HG03575 (cell line): ENCODE measurements at regions not wholly inside any gene's neighbourhood (a gene's known extent, or its start where the extent isn't known, plus 50 kb on each side); places are given as distances from the start of the nearest gene placed in this dataset.

Source experiments
- ATAC-seq: cut with Tn5 transposase; IDR thresholded peaks from one replicate; pipeline ENCODE4 v1.9.1; 2021; ENCODE audit not compliant: unreplicated experiment, insufficient number of reproducible peaks, low FRiP score; ENCODE audit errors: extremely low read depth

DNA sequence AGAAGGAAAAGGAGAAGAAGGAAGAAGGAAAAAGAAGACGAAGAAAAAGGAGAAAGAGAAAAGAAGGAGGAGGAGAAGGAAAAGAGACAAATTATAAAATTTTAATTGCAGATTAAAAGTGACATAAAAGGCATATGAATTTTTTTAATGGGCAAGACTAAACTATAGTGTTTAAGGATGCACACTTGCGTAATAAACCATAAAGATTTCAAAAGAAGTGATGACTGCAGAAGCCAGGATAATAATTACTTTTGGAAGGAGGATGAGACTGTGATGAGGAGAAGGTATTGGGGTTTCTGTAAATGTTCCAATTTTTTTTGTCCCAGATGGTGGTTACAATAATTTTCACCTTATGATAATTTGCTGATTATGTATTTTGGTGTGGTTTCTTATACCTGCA lies 243.1 kb upstream of the PKN2 start:
- no peak for ATAC-seq

DNA sequence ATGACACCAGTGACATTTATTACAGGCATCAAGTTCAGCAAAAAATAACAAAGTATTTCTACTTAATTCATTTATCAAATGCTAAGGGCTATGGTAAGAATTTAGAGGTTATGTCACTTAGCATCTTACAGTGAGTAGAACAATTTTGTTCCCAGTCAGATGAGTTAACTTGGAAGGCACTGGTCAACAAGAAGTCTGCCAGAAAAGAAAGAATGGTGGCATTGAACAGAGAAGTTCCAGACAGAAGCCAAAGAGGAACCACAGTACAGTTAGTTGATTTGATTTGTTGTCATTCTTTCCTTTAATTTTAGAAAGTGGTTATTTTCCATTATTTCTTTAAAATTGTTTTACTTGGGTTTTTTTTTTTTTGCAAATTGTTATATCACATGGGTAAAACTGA lies 232.2 kb upstream of the PKN2 start:
- no peak for ATAC-seq

DNA sequence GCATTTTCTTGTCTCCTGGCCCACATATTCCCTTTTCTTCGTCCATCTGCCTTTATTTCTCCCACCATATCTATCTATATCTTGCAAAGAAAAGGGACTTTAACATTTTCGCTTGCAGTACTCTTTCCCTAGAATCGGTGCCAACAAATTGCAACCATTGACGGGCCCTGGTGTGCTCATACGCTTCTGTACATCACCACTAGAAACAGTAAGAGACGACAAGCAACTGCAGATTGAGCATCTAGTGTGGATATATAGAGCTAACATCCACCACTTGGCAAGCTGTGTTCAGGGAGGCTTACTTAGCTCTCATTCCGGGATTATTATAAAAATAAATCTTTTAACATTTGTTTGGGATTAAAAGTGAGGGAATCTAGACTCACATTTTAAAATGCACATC lies 230.8 kb upstream of the PKN2 start:
- no peak for ATAC-seq

DNA sequence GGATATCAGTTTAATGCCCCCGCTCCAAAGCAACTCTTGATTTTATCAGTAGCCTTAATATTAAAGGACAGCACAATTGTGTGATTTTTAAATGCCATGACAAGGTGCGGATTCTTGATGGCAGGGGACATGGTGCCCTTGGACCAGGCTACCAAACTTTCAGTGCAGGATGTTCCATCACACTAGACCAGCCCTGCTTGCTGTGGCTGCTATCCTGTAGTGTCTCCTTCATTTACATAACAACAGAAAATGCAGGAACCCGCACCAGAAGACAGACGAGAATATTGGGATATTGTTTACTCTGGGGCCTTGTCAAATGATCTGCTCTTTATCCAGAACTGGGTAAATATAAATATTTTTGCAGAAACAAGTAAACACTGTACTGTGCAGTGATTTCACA lies 229.3 kb upstream of the PKN2 start:
- ATAC-seq, result no peak

DNA sequence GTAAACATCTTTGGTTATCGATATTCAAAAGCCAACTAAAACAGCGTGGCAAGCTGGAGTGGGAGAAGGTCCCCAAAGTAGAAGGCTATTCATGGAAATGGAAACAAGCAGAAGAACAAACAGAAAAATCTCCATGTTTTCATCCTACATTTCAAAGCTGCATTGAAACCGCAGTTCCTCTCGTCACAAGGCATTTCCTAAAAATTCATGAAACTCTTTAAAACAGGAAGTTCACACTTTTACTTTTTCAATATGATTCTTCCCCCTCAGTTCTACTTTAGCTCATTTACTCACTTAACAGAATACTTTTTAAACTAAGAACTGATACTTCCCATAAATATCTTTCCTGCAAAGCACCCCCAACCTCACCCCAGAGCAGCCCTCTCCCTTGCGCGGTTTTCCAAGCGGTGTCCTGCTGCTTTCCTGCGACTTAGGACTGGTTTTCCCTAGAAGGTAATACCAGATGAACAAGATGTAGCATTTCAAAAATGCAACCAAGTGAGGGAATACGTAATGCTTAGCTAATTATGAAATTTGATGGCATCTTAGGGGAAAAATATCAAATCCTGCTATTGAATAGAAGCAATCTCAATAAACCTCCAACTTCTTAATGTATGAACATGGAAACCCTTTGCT lies 228.3 kb upstream of the PKN2 start:
- ATAC-seq, result no peak

DNA sequence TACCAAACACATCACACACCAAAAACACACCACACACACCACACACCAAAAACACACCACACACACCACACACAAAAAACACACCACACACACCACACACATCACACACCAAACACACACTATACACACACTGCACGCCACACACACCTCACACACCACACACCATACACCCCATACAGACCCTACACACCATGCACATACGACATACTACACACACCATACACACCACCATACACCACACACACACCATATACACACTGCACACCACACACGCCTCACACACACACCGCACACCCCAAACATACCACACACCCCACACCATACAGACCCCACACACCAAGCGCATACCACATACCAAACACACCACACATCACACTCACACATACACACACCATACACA lies 226.9 kb upstream of the PKN2 start:
- ATAC-seq, result no peak

DNA sequence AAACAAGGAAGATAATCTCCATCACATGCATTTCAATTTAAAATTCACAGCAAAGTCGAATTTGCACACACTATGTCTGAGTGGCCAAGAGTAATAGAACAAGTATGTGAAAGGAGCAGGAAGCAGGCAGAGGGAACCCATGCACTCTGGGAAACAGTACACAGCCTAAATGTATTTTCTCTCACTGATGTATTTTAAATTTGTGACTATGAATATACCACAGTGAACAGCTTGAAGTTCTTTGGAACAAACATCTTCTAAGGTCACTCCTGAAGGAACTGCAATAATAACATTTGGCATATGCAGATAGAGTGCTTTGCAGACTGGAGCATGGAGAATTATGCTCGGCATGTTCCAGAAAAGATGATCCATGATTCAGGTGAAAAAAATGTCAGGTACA lies 223.1 kb upstream of the PKN2 start:
- no peak for ATAC-seq

DNA sequence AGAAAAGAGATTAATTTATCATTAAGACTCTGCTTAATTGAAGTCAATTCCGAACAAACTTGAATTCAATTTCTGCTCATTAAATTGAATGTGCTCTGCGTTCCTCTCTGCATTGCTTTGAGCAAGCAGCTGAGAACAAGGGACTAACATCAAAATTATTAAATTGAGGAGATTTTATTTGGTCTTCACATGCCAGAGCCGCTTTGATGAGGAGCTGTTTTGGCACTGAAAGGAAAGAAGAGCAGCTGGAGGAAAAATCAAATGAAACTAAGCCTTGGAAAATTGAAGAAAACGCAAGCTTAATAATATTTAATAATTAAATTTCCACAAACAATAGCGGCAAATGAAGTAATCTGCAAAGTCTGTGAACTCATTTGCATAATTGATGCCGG lies 222.0 kb upstream of the PKN2 start:
- ATAC-seq, result no peak

DNA sequence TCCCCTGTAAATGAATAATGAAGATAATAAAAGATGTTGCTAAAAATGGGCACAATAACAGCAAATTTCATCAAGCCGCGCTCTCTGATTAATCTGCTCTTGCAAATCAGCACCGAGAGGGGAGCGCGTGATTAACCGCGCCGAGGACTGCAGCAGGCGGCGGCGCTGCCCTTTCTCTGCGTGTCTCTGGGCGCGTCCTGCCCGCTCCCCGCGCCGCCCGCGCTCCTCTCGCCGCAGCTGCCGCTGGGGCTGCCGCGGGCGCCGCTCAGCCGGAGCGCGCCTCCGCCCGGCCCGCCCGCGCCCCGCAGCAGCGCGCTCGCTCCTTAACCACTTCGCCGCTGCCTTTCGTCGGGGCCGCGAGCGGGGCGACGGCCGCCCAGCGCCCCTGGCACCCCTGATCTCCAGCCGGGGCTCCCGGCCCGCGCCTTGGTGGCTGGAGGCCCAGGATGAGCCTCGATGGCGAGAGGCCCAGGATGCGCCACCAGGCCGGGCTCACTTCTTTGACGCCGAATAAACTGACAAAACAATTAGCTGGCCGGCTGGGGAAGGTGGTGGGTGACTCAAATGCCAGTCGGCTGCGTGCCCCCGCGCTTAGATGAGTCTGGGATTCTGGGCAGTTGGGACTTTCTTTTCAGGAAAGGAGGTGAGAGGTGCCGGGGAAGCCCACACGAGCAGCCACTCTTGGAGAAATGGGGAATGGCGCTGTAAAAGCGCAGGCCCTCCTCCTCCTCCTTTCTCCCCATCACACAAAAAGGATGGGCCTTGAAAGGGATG lies 221.4 kb upstream of the PKN2 start:
- no peak for ATAC-seq

DNA sequence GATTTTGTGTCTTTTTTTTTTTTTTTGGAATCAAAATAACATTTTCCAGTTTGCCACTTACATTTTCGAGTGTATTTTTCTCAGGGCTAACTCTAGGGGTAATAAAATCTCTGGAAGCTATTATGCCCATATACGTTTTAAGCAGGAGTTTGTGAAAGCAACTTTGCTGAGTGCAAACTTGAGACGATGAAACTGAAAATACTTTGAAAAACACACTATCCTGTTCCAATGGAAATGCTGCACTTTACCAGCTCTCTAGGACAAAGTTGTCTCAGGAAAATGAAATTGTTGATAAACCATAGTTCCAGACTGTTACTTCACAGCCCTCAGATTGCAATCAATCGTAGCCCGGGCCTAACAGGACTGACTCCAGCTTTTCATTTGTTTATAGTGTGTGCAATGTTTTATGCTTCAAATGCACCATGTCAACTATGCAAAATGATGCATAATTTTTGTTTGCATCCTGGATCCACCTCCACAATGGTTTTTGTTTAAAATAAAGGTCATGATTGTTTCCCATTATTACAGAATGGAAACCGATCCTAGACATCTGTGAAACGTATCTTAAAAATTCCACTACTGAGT lies 220.6 kb upstream of the PKN2 start:
- ATAC-seq, result no peak

DNA sequence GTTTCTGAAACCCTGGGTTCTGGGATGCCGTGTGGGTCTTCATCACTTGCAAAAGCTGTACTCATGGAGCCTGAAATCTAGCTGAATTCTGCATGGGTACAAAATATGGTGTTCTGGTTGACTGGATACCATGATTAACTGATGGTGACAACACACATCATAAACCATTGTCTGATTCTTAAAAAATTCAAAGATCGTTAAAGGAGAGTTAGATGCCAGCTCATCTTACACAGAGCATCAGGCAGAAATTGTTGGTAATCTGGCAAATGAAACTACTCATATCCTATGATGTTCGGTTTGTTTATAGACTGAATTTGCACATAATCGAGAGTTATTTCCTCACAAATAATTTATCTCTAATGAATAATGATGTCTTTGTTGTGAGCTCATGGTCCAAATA lies 218.1 kb upstream of the PKN2 start:
- no peak for ATAC-seq

DNA sequence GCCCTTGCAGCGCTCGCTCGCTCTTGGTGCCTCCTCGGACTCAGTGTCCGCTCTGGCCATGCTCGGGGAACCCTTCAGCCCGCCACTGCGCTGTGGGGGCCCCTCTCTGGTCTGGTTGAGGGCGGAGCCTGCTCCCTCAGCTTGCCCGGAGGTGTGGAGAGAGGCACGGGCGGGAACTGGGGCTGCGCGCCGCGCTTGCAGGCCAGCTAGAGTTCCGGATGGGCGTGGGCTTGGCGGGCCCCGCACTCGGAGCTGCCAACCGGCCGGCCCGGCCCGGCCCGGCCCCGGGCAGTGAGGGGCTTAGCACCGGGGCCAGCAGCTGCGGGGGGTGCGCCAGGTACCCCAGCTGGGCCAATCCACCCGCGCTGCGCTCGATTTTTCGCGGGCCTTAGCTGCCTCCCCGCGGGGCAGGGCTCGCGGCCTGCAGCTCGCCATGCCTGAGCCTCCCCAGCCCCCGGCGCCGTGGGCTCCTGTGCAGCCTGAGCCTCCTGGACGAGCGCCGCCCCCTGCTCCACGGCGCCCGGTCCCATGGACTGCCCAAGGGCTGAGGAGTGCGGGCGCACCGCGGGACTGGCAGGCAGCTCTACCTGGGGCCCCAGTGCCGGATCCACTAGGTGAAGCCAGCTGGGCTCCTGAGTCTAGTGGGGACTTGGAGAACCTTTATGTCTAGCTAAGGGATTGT lies 217.0 kb upstream of the PKN2 start:
- no peak for ATAC-seq

DNA sequence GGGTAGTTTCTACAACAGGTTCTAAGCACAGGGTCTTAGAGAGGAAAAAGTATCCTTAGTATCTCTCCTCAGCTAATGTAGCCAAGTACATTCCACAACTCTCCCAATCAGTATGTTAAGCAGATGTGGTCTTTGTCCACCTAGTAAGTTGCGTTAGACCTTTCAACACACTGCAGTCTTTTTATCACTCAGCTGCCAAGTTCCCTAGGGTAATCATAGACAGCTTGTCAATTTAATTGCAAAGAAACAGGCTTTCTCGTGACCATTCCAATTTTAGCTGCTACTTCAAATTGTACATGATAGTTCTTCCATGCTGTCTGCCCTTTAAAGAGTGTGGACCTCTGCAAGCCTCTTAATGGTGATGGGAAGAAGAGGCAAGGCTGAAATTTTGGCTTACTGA lies 211.8 kb upstream of the PKN2 start:
- ATAC-seq, result no peak

DNA sequence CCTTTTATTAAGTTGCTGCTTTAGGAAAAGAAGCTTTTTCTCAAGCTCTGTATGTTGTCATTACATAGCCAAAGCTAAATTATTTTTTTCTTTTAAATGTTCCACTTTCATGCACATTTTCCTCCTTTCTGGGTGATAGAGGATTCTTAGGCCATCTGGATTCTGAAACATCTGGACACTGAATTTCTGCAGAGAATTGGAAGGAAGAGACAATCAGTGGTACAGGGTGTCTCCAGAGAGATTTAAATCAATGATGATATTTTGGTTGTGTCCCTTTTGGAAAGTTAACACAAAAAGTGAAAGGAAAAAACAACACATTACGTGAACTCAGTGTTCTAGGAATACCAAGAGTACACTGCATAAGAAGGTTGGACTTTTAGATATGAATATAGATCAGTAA lies 211.4 kb upstream of the PKN2 start:
- no peak for ATAC-seq

DNA sequence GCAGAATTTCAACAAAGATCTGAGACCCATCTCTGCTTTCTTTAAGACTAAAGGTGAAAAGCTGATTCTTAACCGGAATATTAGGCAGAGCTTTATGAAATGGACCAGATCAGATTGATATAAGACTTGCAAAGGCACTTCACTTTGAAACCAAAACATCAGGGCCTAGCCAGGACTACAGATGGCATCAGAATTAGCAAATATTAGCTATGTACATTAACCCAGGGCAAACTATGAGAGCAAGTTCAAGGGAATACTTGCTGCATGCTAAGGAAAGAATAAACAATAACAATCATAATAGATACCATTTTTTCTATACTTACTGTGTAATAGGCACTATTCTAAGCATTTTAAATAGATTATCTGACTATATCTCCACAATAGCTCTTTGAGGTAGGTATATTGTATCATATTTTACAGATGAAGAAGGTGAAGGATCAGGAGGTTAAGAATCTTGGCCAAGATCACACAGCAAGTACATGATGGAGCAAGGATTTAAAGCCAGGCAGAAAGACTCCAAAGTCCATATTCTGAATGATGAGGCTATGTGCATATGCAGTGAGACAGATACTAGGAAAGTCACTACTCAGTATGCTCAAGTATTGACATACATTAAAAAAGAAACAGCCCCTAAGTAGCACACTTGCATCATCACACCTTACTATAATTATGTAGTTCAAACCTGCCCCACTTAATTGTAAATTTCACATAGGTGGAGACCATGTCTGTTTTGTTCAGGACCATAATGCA lies 209.3 kb upstream of the PKN2 start:
- no peak for ATAC-seq

DNA sequence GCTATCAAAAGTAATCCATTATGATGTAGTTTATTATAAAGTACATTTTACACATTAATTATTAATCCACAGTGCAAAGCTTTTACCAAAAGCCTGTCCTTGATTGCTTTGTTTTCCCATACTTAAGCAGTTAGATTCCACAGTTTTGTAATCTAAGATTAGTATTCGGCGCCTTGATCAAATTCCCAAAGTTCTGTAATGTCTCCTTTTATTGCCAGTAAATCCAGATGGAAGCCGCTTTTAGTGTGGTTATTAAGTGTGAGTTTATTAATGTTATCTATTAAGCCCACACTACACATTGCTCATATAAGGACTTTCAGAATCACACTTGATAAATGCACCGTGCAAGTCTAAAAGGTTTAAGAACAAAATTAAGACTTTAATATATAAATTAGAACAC lies 199.2 kb upstream of the PKN2 start:
- no peak for ATAC-seq

DNA sequence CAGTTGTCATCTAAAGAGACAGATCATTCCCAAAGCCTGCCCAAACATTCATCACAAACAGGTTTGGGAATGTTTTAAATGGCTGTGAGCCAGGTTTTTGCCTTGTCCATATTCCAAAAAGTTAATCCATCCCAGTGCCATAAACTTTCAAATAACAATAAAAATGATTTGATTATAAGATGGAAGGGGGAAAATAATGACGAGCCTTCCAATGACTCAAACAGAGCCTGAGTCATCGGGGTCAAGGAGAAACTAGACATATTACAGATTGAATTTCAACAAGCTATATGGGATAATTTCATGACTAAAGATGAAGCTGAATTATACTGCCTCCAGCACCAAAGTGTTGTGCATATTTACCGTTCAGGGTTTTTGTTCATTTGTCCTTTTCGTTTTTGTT lies 195.8 kb upstream of the PKN2 start:
- ATAC-seq, result no peak

DNA sequence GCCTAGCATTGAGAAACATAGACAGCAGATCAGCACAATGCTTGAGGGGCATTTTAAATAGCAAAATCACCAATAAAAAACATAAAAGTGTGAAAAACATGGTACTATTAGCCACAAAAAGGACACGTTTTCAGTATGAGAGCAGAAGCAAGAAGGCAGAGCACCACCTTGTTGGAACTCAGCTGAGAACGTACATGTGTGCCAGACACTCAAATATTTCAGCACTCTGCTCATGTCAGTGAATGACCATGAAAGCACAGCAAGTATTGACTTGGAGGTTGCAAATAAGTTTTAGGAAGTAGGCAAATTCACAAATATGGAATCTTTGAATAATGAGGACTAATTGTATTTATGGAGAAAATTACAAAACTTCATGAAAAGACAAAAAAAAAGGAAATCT lies 193.4 kb upstream of the PKN2 start:
- ATAC-seq, result no peak

DNA sequence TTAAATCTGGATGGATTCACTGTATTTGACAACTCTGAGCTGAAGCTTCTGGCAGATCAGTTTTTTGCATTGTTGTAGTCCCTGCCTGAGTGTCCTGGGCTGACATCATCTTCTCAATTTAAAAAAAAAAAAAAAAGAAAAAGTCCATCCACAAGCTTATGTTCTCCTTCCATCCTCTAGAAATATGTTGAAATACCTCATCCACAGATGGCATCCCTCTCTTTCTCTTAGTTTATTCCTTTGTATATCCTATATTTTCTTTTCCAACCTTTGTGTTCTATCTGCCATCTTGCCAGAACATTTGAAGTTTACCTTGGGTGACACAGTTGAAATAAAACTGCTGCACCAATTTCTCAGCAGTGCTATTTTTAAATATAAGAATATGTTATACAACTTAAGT lies 184.4 kb upstream of the PKN2 start:
- ATAC-seq, result no peak
